AG09319 (cell line): ENCODE measurements at regions not wholly inside any gene's neighbourhood (a gene's known extent, or its start where the extent isn't known, plus 50 kb on each side); places are given as distances from the start of the nearest gene placed in this dataset.

ENCODE experiments used
- DNase-seq: peaks from one replicate; pipeline ENCODE4 v3.0.0-alpha.2; 2010; ENCODE audit warnings: low read depth; ENCODE audit errors: extremely low read depth
- TF ChIP-seq, protein P1 (sequence below): IDR thresholded peaks from 2 replicates; pipeline ENCODE4 v1.5.1; 2011; ENCODE audit warnings: low read depth, mild to moderate bottlenecking, inconsistent platforms, low read length, moderate library complexity

DNA sequence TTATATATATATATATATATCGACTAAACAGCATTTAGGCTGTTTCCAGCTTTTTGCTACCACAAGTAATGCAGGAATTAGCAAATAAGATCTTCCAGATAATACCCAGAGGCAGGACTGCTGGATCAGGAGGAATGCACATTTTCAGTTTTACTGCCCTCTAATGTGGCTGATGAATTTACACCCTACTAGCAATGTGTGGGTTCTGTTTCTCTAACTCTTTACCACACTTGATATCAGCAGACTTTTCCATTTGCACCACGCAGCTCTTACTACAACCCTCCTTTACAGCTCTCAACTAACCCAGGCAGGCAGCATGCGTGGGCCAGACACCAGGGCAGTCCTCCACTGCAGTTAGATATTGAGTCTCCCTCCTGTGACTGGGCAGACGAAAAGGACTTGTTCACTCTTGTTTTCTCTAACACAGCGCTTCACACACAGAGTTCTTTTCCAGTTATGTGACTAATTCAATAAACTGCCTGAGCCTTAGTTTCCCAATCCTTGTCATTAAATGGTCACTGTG lies 67.7 kb downstream of the IGLL5 start:
- no peak for DNase-seq

DNA sequence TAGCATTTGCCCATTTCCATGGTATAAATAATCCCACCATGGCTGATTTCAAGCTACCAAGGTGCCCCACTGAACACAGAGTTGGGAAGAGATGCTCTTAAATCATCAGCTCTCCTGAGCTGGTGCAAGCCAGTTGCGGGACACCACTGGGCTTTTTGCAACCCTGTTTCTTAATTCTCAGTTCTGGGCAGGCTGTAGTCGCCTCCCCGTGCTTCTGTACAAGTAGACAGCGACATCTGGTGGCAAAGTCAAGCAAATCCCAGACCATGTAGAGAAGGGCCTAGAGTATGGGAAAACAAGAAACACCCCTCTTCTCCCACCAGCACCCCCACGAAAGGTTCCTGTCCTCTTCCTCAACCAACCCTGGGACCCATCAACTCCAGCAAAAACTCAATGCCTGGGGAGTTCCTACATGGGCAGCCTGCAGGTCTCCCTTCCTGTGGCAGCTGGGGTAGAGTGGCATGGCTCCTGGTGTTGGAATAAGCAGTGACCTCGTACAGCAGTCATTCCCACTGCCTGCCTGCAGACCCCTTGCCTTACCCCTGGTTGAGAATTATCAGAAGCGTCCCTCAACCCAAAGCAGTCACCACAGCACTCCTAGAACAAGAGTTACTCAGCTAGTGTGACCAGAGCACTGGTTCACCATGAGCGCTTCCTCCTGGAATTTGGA lies 68.4 kb downstream of the IGLL5 start:
- TF ChIP-seq, protein P1, sequence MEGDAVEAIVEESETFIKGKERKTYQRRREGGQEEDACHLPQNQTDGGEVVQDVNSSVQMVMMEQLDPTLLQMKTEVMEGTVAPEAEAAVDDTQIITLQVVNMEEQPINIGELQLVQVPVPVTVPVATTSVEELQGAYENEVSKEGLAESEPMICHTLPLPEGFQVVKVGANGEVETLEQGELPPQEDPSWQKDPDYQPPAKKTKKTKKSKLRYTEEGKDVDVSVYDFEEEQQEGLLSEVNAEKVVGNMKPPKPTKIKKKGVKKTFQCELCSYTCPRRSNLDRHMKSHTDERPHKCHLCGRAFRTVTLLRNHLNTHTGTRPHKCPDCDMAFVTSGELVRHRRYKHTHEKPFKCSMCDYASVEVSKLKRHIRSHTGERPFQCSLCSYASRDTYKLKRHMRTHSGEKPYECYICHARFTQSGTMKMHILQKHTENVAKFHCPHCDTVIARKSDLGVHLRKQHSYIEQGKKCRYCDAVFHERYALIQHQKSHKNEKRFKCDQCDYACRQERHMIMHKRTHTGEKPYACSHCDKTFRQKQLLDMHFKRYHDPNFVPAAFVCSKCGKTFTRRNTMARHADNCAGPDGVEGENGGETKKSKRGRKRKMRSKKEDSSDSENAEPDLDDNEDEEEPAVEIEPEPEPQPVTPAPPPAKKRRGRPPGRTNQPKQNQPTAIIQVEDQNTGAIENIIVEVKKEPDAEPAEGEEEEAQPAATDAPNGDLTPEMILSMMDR: peak; percentile 84
- peak; percentile 29 for DNase-seq

More for the DNA sequence above, 67.7 kb downstream of the IGLL5 start:
- TF ChIP-seq, protein P1: no peak

DNA sequence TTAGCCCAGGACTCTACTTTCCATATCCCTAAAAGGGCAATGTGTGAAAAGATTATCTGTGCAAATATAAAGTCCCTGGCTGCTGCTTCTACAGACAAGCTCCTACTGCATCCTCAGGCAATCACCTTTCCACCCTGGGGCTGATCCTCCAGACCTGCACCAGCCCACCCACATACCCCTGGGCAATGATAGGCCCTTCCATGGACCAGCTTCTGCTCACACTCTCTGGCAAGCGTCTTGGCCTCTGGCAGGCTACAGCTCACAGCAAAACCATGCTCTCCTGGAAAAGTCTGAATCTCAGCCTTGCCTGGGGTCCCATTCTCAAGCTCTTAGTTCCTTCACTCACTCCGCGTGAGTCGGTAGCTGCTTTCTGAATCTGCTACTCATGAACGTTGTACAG lies 69.5 kb downstream of the IGLL5 start:
- no peak for DNase-seq
- TF ChIP-seq, protein P1: no peak

DNA sequence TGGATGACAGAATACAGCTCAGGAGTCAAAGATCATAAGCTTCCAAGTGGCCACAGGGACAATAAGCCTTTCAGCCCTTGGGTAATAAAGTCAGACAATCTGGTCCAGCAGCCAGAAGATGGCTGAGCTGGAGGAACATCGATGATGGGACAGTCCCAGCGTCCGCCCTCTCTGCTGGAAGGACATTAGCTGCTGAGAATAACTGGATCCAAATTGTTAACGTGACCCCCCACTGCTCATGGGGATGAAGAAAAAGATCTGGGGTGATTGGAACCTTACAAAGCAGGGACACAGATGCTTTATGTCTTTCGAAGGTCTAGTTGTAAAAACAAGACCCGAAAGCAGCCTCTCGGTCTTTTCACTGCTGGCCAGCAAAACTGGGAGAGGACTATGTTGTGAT lies 71.0 kb downstream of the IGLL5 start:
- TF ChIP-seq, protein P1: no peak

DNA sequence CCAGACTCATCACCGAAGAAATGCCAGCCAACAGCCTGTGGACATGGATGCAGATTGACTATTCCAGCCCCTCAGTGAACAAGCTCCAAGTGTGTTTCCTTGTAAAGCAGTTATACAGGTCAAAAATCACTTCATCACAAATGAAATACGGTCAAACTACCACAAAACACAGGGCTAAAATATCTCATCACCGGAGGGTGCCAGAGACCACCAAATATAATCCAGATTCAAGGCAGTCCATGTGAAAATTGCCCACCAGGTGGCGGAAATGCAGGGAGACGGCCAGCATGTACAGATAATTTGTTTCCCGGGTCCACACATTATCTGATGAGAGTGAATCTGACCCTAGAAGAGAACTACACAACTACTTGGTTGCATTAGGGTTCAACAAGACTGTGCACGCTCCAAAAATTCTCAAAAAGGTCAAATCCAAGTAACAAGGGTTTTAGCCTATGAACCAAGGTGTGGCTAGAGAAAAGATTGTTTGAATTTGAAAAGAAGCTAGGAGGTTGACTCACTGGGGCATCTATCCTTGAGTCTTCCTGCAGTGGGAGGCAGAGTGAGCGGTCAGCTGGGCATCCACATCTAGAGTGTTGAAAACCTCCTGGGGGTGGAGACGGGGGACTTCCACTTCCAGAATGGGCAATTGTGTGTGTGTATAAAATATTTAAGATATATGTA lies 71.7 kb downstream of the IGLL5 start:
- TF ChIP-seq, protein P1: peak; percentile 68
- peak; percentile 25 for DNase-seq

More for the DNA sequence above, 71.0 kb downstream of the IGLL5 start:
- DNase-seq: no peak

DNA sequence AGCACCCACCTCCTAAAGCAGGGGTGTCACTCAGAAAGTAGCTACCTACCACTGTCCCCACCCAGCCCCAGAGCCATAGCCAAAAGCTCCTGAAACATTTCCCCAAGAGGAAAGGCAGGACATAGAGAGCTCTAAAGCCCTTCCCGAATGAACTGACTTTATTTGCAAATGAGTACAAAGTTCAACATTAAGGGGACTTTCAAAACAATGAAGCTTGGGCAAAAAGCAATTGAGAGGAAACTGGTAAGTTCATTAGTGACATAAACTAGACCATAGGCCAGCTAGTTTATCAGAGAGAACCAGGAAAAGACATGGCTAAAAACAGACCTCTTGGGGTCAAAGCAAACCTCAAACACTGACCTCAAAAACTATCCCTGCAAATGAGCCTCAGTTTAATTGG lies 72.7 kb downstream of the IGLL5 start:
- DNase-seq: no peak
- TF ChIP-seq, protein P1: no peak

DNA sequence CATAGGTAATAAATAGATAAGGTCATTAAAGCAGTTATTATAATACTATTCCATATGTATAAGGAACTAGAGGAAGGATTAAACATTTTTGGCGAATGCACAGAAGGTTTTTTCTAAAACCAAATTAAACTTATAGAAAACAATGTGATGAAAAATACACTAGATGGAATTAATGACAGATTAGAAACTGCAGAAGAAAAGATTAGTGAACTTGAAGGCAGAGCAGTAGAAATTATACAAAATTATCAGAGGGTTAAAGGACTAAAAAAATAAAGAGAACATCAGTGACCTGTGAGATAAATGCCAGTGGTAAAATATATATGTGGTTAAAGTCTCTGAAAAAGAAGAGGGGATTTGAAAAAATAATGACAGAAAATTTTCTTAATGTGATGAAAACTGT lies 74.0 kb downstream of the IGLL5 start:
- TF ChIP-seq, protein P1: no peak
- no peak for DNase-seq
